Keratinocyte (primary cell): ENCODE measurements at regions not wholly inside any gene's neighbourhood (a gene's known extent, or its start where the extent isn't known, plus 50 kb on each side); places are given as distances from the start of the nearest gene placed in this dataset.

Source experiments
- DNase-seq: peaks from one replicate; pipeline ENCODE4 v3.0.0-alpha.2; 2011; ENCODE audit warnings: low read depth, missing footprints, low spot score
- FAIRE-seq: peaks from 2 replicates; lab custom pipeline; 2011; peaks lifted over from hg19 to GRCh38; lab: Jason Lieb, UNC
- H2AFZ ChIP-seq: 2 replicates; pipeline ENCODE4 v1.6.0; 2012; ENCODE audit warnings: low read length, control low read depth, inconsistent platforms; ENCODE audit not compliant: control insufficient read depth
- H3K27ac ChIP-seq: 2 replicates; pipeline ENCODE4 v1.5.1; 2011; ENCODE audit warnings: low read length; ENCODE audit not compliant: control insufficient read depth, insufficient read depth
- H3K27me3 ChIP-seq: 3 replicates; pipeline ENCODE4 v1.6.0; 2011; ENCODE audit warnings: low read length; ENCODE audit not compliant: control insufficient read depth, insufficient read depth; ENCODE audit errors: extremely low read depth
- H3K36me3 ChIP-seq, 2 experiments: 2 replicates in 1 of 2; 3 replicates in 1 of 2; pipeline ENCODE4 v1.5.1; 2011; ENCODE audit warnings: low read length in 2 of 2, mild to moderate bottlenecking in 1 of 2; ENCODE audit not compliant: control insufficient read depth in 2 of 2, insufficient read depth in 2 of 2; ENCODE audit errors: extremely low read depth in 1 of 2
- H3K4me1 ChIP-seq: 3 replicates; pipeline ENCODE4 v1.5.1; 2011; ENCODE audit warnings: low read length; ENCODE audit not compliant: control insufficient read depth, insufficient read depth; ENCODE audit errors: extremely low read depth
- H3K4me2 ChIP-seq: 3 replicates; pipeline ENCODE4 v1.6.0; 2011; ENCODE audit warnings: low read depth, low read length; ENCODE audit not compliant: control insufficient read depth, insufficient read depth; ENCODE audit errors: extremely low read depth
- H3K4me3 ChIP-seq, 3 experiments: fragments of 200-600 bp in 1 of 3; sonication (generic) in 1 of 3; 2 replicates in 2 of 3; 3 replicates in 1 of 3; pipeline ENCODE4 v1.5.1; 2011 to 2016; ENCODE audit warnings: low read length in 3 of 3, mild to moderate bottlenecking in 3 of 3, control low read depth in 2 of 3, inconsistent platforms in 1 of 3, low read depth in 1 of 3, mixed read lengths in 1 of 3, mixed run types in 1 of 3, moderate library complexity in 1 of 3; ENCODE audit not compliant: control insufficient read depth in 2 of 3, insufficient read depth in 2 of 3; ENCODE audit errors: extremely low read depth in 1 of 3
- H3K79me2 ChIP-seq: 2 replicates; pipeline ENCODE4 v1.6.0; 2012; ENCODE audit warnings: low read length; ENCODE audit not compliant: control insufficient read depth, insufficient read depth
- H3K9ac ChIP-seq: 3 replicates; pipeline ENCODE4 v1.6.0; 2011; ENCODE audit warnings: low read length; ENCODE audit not compliant: control insufficient read depth, insufficient read depth; ENCODE audit errors: extremely low read depth
- H3K9me1 ChIP-seq: 3 replicates; pipeline ENCODE4 v1.6.0; 2011; ENCODE audit warnings: low read length; ENCODE audit not compliant: control insufficient read depth, insufficient read depth; ENCODE audit errors: extremely low read depth
- H3K9me3 ChIP-seq: 2 replicates; pipeline ENCODE4 v1.5.1; 2012; ENCODE audit warnings: low read depth, low read length; ENCODE audit not compliant: control insufficient read depth
- H4K20me1 ChIP-seq: 3 replicates; pipeline ENCODE4 v1.6.0; 2011; ENCODE audit warnings: low read length; ENCODE audit not compliant: control insufficient read depth, insufficient read depth; ENCODE audit errors: extremely low read depth
- CTCF ChIP-seq, 3 experiments: IDR thresholded peaks in 1 of 3; conservative IDR thresholded peaks in 1 of 3; optimal IDR thresholded peaks in 1 of 3; 2 replicates in 2 of 3; 3 replicates in 1 of 3; pipeline versions ENCODE3 to v1.5.1; 2011; ENCODE audit warnings: low read length in 3 of 3, mild to moderate bottlenecking in 3 of 3, moderate library complexity in 2 of 3, control low read depth in 1 of 3, inconsistent platforms in 1 of 3; ENCODE audit not compliant: insufficient read depth in 2 of 3; ENCODE audit errors: extremely low read depth in 1 of 3
- EZH2 ChIP-seq: IDR thresholded peaks from one replicate; pipeline ENCODE4 v1.6.1; 2012; ENCODE audit warnings: inconsistent platforms, mild to moderate bottlenecking, low read length, moderate library complexity
- dilution Hi-C: fragments of 300-500 bp; cut with MboI; formaldehyde crosslinking; loops from one replicate; pipeline ENCODE4 v1.7.0; 2020; ENCODE audit warnings: low sequenced_read_pairs; ENCODE audit not compliant: extremely low pct_ligation_motif_present

- Histone ChIP-seq H2AFZ (no peak overlapping the region), H3K9me1 (no peaks in the 10 kb centered on the region), H3K27ac (no peak overlapping the region), H3K4me2 (no peak overlapping the region), H4K20me1 (no peaks in the 10 kb centered on the region), H3K4me3 (no peak overlapping the region), H3K4me1 (peaks cover 24% of the 10 kb centered on the region), H3K36me3 (no peaks in the 10 kb centered on the region), H3K79me2 (no peaks in the 10 kb centered on the region), H3K9me3 (no peaks in the 10 kb centered on the region), H3K9ac (no peak overlapping the region), H3K27me3 (no peaks in the 10 kb centered on the region)
- no peak for FAIRE-seq
- no peak for DNase-seq
- dilution Hi-C loops = no loop called here
- TF ChIP-seq CTCF (optimal IDR thresholded peaks at IDR 0.05 in 1 of 3, IDR thresholded peaks at IDR 0.05 in 1 of 3, conservative IDR thresholded peaks at IDR 0.05 in 1 of 3; ENCODE audit: extremely low read depth in 1 of 3, insufficient read depth in 2 of 3, low read length in 3 of 3) = no peak
- TF ChIP-seq EZH2 = no peak
Measured at GRCh38 chr4:54541426-54542118, 116.2 kb upstream of the KIT start.

GRCh38 chr4:54542119-54542438, 115.7 kb upstream of the KIT start:
- TF ChIP-seq CTCF (optimal IDR thresholded peaks at IDR 0.05 in 1 of 3, IDR thresholded peaks at IDR 0.05 in 1 of 3, conservative IDR thresholded peaks at IDR 0.05 in 1 of 3; ENCODE audit: extremely low read depth in 1 of 3, insufficient read depth in 2 of 3, low read length in 3 of 3) (no peak), EZH2 (no peak)
- Histone ChIP-seq H4K20me1 (no peaks in the 10 kb centered on the region), H3K27me3 (no peaks in the 10 kb centered on the region), H3K4me3 (no peak overlapping the region), H3K9me3 (no peaks in the 10 kb centered on the region), H3K27ac (no peak overlapping the region), H3K9ac (no peak overlapping the region), H3K36me3 (no peaks in the 10 kb centered on the region), H3K4me2 (no peak overlapping the region), H3K79me2 (no peaks in the 10 kb centered on the region), H3K9me1 (no peaks in the 10 kb centered on the region), H2AFZ (no peak overlapping the region), H3K4me1 (peaks cover 29% of the 10 kb centered on the region)
- FAIRE-seq (no peak), DNase-seq (no peak)
- dilution Hi-C loops = no loop called here
